Ammon's horn (tissue), 1 donor: ENCODE measurements at regions not wholly inside any gene's neighbourhood (a gene's known extent, or its start where the extent isn't known, plus 50 kb on each side); places are given as distances from the start of the nearest gene placed in this dataset.
A peak's percentile ranks its signal among the peaks of the same experiment; 100 is the strongest.
"Not testable (repeated sequence)": the region's sequence is repeated elsewhere in the genome, so short reads cannot be mapped to it uniquely, and the experiment has no call there.

ENCODE experiments used
- DNase-seq: peaks from one replicate; pipeline ENCODE4 v3.0.0-alpha.2; 2016; ENCODE audit warnings: low spot score

- no peak for DNase-seq
Measured at GRCh38 chr1:165147799-165148198, 208.7 kb downstream of the LMX1A start.

DNA sequence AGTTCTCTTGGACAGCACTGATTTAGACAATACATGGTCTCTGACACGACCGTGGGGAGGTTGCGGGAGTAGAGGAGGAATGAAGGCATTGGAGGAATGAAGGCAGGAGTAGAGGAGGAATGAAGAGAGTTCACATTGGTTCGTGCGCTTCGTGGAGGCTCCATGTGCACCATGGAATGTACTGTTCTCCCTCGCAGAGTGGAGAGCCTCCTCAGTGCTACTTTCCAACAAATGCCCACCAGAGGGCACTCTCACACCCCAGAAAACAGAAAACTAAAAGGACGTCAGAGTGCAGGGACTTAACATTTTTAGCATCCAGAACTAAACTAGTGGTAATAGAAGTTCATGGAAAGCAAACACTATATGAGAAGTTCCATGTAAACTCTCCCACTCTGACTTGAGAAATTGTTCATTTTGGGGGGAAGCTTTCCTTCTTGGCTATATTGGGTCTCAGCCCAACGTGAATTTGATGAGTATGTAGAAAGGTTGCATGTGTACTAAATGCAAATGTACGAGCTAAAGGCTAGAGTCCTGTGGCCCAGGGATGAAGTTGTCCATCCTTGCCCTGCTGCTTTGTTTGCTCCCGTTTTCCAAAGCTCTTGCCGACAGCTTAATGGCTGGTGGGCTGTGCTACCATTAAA, 211.6 kb downstream of the LMX1A start:
- peak; percentile 65 for DNase-seq

GRCh38 chr1:165143437-165144065, 213.0 kb downstream of the LMX1A start:
- DNase-seq, result no peak

DNA sequence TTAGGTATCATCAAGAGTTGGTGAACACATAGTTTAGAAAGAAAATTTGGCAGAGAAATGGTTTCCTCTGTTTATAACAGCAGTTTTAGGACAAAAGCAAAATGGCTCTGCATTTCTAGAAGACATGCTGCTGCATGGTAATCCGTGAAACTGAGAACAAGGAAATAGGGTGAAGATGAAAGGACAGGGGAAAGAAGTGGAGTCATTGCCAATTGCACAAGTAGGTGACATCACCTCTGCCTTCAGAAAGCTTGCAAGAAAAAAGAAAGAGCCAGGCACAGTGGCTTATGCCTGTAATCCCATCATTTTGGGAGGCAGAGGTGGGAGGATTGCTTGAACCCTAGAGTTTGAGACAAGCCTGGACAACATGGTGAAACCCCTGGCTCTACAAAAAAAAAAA, 217.6 kb downstream of the LMX1A start:
- no peak for DNase-seq

GRCh38 chr1:165137551-165138316, 218.8 kb downstream of the LMX1A start:
- no peak for DNase-seq

- DNase-seq, result no peak
Measured at GRCh38 chr1:165134431-165134830, 222.1 kb downstream of the LMX1A start.

GRCh38 chr1:165129568-165130164, 226.8 kb downstream of the LMX1A start:
- peak; percentile 83 for DNase-seq

- DNase-seq, result no peak
Measured at GRCh38 chr1:165124772-165125171, 231.7 kb downstream of the LMX1A start.

- DNase-seq, result no peak
Measured at GRCh38 chr1:165119086-165119485, 237.4 kb downstream of the LMX1A start.

GRCh38 chr1:165117482-165117881, 239.0 kb downstream of the LMX1A start:
- DNase-seq, result no peak

- DNase-seq, result no peak
Measured at GRCh38 chr1:165116732-165117131, 239.8 kb downstream of the LMX1A start.

GRCh38 chr1:165116171-165116570, 240.3 kb downstream of the LMX1A start:
- no peak for DNase-seq

DNA sequence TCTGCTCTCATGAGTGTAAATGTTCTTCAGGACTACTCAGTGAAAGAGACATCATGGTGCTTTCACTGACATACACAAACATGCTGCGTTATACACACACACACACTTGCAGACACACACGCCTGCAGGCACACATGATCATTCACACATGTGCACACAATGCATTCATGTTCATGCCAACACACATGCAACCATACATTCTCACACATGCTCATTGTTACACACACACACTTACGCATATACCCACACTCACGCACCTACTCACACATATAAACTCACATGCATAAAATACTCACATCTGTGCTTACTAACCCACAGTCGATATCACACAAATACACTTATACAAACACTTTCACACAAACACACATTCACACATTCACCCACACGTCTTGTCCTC, 241.6 kb downstream of the LMX1A start:
- no peak for DNase-seq

GRCh38 chr1:165114022-165114888, 242.3 kb downstream of the LMX1A start:
- DNase-seq, result peak; percentile 47

DNA sequence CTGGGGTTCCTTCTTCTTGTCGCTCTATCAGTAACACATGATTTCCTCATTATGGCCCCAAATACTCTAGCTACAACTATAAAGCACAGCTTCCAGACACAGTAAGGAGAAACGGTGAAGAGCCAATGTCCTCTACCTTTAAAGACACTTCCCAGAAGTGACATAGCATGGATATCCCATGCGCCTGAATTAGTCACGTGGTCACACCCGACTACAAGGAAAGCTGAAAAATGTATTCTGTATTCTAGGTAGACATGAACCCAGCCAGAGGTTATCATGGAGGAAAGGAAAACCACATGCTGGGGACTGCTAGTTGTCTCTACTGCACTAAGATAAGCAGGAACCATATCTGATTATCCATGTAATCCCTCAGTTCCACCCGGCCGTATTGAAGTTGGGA, 244.3 kb downstream of the LMX1A start:
- no peak for DNase-seq

GRCh38 chr1:165109013-165109412, 247.5 kb downstream of the LMX1A start:
- no peak for DNase-seq

DNA sequence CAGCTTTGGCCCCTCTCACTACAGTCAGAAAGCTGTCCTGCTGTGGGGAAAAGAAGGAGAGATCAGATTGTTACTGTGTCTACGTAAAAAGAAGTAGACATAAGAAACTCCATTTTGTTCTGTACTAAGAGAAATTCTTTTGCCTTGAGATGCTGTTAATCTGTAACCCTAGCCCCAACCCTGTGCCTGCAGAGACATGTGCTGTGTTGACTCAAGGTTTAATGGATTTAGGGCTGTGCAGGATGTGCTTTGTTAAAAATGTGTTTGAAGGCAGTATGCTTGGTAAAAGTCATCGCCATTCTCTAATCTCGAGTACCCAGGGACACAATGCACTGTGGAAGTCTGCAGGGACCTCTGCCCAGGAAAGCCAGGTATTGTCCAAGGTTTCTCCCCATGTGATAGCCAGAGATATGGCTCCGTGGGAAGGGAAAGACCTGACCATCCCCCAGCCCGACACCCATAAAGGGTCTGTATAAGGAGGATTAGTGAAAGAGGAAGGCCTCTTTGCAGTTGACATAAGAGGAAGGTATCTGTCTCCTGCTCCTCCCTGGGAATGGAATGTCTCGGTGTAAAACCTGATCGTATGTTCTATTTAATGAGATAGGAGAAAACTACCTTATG, 263.9 kb downstream of the LMX1A start:
- not testable (repeated sequence) for DNase-seq

DNA sequence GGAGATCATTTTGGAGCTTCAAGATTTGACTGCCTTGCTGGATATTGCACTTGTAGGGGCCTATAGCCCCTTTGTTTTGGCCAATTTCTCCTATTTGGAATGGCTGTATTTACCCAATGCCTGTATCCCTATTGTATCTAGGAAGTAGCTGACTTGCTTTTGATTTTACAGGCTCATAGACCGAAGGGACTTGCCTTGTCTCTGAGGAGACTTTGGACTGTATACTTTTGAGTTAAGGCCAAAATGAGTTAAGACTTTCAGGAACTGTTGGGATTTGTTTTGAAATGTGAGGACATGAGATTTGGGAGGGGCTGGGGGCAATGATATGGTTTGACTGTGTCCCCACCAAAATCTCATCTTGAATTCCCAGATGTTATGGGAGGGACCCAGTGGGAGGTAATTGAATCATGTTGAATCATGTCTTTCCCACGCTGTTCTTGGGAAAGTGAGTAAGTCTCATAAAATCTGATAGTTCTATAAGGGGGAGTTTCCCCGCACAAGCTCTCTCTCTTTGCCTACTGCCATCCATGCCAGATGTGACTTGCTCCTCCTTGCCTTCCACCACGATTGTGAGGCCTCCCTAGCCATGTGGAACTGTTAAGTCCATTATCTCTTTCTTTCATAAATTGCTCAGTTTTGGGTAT, 276.1 kb downstream of the LMX1A start:
- DNase-seq, result no peak

DNA sequence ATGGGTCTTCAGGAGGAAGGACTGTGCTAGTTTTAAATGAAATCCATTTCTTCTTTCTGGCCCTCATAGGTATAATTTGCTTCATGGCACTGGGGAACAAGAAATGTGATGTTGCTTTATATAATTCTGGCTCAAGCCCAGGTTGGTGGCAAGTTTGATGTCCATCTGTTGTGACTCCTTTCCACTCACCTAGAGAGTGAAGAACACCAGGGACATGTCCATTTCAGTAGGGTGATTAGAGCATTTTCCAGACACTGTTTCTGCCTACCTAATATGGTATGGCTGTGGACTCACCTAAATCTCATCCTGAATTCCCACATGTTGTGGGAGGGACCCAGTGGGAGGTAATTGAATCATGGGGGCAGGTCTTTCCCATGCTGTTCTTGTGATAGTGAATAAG, 278.1 kb downstream of the LMX1A start:
- no peak for DNase-seq

- DNase-seq, result no peak
Measured at GRCh38 chr1:165075725-165076370, 280.7 kb downstream of the LMX1A start.
